ENCODE measurements at regions not wholly inside any gene's neighbourhood (a gene's known extent, or its start where the extent isn't known, plus 50 kb on each side); places are given as distances from the start of the nearest gene placed in this dataset.

- no peak overlapping the region for H3K4me3 Mint-ChIP-seq
- H3K9me3 Mint-ChIP-seq: no peaks in the 10 kb centered on the region
- TF ChIP-seq CTCF (IDR thresholded peaks at IDR 0.05; ENCODE audit: unreplicated experiment in 3 of 3): no peak
Observed at GRCh38 chr15:58283302-58283701, 145.1 kb downstream of the AQP9 start.

GRCh38 chr15:58284293-58284692 is 146.1 kb downstream of the AQP9 start:
- TF ChIP-seq CTCF (IDR thresholded peaks at IDR 0.05; ENCODE audit: unreplicated experiment in 3 of 3): no peak
- no peaks in the 10 kb centered on the region for H3K9me3 Mint-ChIP-seq
- H3K36me3 Mint-ChIP-seq (ENCODE audit: low read depth): no peaks in the 10 kb centered on the region
- H3K27ac Mint-ChIP-seq: peak overlapping the region in 1 of 3 experiments; percentile 71
- no peaks in the 10 kb centered on the region for H3K27me3 Mint-ChIP-seq (ENCODE audit: low read depth)
- no peak overlapping the region for H3K4me3 Mint-ChIP-seq
- H3K4me1 Mint-ChIP-seq: no peaks in the 10 kb centered on the region

More at GRCh38 chr15:58283302-58283701, 145.1 kb downstream of the AQP9 start:
- Mint-ChIP-seq H3K27me3 (ENCODE audit: low read depth) (no peaks in the 10 kb centered on the region), H3K36me3 (ENCODE audit: low read depth) (no peaks in the 10 kb centered on the region), H3K27ac (no peak overlapping the region), H3K4me1 (no peaks in the 10 kb centered on the region)

GRCh38 chr15:58285212-58285920 is 146.4 kb upstream of the LIPC start:
- Mint-ChIP-seq H3K4me3 (no peak overlapping the region), H3K27me3 (ENCODE audit: low read depth) (no peaks in the 10 kb centered on the region), H3K9me3 (no peaks in the 10 kb centered on the region), H3K27ac (peak overlapping the region in 1 of 3 experiments; percentile 71), H3K36me3 (ENCODE audit: low read depth) (no peaks in the 10 kb centered on the region), H3K4me1 (no peaks in the 10 kb centered on the region)
- TF ChIP-seq CTCF (IDR thresholded peaks at IDR 0.05; ENCODE audit: unreplicated experiment in 3 of 3): no peak

GRCh38 chr15:58285921-58286278 is 145.9 kb upstream of the LIPC start:
- peak overlapping the region in 1 of 3 experiments; percentile 71 for H3K27ac Mint-ChIP-seq
- H3K27me3 Mint-ChIP-seq (ENCODE audit: low read depth): no peaks in the 10 kb centered on the region
- no peak overlapping the region for H3K4me3 Mint-ChIP-seq
- H3K36me3 Mint-ChIP-seq (ENCODE audit: low read depth): no peaks in the 10 kb centered on the region
- H3K9me3 Mint-ChIP-seq: no peaks in the 10 kb centered on the region
- H3K4me1 Mint-ChIP-seq: no peaks in the 10 kb centered on the region
- no peak for TF ChIP-seq CTCF (IDR thresholded peaks at IDR 0.05; ENCODE audit: unreplicated experiment in 3 of 3)

- H3K27ac Mint-ChIP-seq: no peak overlapping the region
- no peaks in the 10 kb centered on the region for H3K27me3 Mint-ChIP-seq (ENCODE audit: low read depth)
- no peaks in the 10 kb centered on the region for H3K9me3 Mint-ChIP-seq
- no peaks in the 10 kb centered on the region for H3K4me1 Mint-ChIP-seq
- no peak for TF ChIP-seq CTCF (IDR thresholded peaks at IDR 0.05; ENCODE audit: unreplicated experiment in 3 of 3)
- no peak overlapping the region for H3K4me3 Mint-ChIP-seq
- no peaks in the 10 kb centered on the region for H3K36me3 Mint-ChIP-seq (ENCODE audit: low read depth)
Observed at GRCh38 chr15:58286523-58286922, 145.3 kb upstream of the LIPC start.

GRCh38 chr15:58287891-58288290 is 143.9 kb upstream of the LIPC start:
- H3K9me3 Mint-ChIP-seq: peaks cover 4% of the 10 kb centered on the region
- H3K36me3 Mint-ChIP-seq (ENCODE audit: low read depth): no peaks in the 10 kb centered on the region
- TF ChIP-seq CTCF (IDR thresholded peaks at IDR 0.05; ENCODE audit: unreplicated experiment in 3 of 3): no peak
- H3K27me3 Mint-ChIP-seq (ENCODE audit: low read depth): no peaks in the 10 kb centered on the region
- H3K4me3 Mint-ChIP-seq: no peak overlapping the region
- no peaks in the 10 kb centered on the region for H3K4me1 Mint-ChIP-seq
- H3K27ac Mint-ChIP-seq: no peak overlapping the region
